ENCODE measurements at regions not wholly inside any gene's neighbourhood (a gene's known extent, or its start where the extent isn't known, plus 50 kb on each side); places are given as distances from the start of the nearest gene placed in this dataset.

DNA sequence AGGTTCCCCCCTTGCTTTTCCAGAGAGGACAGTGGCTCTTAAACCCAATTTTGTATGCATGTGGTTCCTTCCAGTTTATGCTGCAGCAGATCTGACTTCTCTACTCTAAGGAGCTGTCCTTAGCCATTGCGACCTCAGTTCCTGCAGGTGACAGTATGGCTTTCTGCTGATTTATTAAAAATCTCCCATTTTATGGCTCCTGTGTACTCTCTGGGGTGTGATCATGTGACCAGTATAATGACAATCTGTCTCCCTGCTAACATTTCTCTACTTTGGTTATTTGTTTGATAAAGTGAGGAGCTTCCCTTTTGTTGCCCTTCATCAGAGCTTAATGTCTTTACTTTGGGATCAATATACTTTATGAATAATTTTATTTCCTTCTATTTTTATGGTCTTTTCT is 148.7 kb upstream of the VRK2 start:
- DNase-seq (no peak), ATAC-seq (ENCODE audit: low read depth) (no peak)
- TF ChIP-seq, protein P1, sequence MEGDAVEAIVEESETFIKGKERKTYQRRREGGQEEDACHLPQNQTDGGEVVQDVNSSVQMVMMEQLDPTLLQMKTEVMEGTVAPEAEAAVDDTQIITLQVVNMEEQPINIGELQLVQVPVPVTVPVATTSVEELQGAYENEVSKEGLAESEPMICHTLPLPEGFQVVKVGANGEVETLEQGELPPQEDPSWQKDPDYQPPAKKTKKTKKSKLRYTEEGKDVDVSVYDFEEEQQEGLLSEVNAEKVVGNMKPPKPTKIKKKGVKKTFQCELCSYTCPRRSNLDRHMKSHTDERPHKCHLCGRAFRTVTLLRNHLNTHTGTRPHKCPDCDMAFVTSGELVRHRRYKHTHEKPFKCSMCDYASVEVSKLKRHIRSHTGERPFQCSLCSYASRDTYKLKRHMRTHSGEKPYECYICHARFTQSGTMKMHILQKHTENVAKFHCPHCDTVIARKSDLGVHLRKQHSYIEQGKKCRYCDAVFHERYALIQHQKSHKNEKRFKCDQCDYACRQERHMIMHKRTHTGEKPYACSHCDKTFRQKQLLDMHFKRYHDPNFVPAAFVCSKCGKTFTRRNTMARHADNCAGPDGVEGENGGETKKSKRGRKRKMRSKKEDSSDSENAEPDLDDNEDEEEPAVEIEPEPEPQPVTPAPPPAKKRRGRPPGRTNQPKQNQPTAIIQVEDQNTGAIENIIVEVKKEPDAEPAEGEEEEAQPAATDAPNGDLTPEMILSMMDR (IDR thresholded peaks at IDR 0.05): no peak
- Mint-ChIP-seq H3K9me3 (no peaks in the 10 kb centered on the region), H3K36me3 (ENCODE audit: low read depth) (no peaks in the 10 kb centered on the region), H3K27me3 (no peaks in the 10 kb centered on the region), H3K4me3 (no peak overlapping the region), H3K27ac (no peak overlapping the region), H3K4me1 (peaks cover 9% of the 10 kb centered on the region)
- intact Hi-C loops (cut with micrococcal nuclease): no loop called here
- ChIA-PET CTCF (interaction anchor here (0.7 to 1.4 kb wide), 2 partner anchors 8 to 174 kb away, joined by 3 to 5 read pairs; no protein-coding TSS in a partner anchor), POLR2A (no interaction called here)

DNA sequence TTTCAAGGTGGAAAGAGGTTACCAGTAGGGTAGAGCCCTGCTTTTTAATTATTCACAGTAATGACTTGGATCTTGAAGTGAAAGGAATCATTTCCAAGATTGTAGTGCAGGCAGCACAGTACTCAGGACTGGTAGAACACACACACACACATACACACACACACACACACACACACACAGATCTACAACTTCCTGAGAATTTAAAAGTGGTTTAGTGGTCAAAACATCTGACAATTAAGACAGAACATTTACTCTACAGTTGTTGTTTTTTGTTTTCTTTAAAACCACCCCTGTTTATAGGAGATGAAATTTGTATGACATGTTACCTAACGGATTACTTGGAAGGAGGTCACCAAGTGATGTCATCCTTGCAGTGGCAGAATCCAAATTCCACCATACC is 146.7 kb upstream of the VRK2 start:
- H3K27me3 Mint-ChIP-seq: no peaks in the 10 kb centered on the region
- intact Hi-C loops (cut with micrococcal nuclease): loop anchor here (10.0 kb wide), 1 partner anchor 1125 kb away; no protein-coding TSS in a partner anchor
- TF ChIP-seq, protein P1 (IDR thresholded peaks at IDR 0.05): no peak
- no peaks in the 10 kb centered on the region for H3K9me3 Mint-ChIP-seq
- no peak for ATAC-seq (ENCODE audit: low read depth)
- H3K36me3 Mint-ChIP-seq (ENCODE audit: low read depth): no peaks in the 10 kb centered on the region
- POLR2A ChIA-PET: no interaction called here
- H3K4me3 Mint-ChIP-seq: no peak overlapping the region
- DNase-seq: no peak
- H3K4me1 Mint-ChIP-seq: no peaks in the 10 kb centered on the region
- H3K27ac Mint-ChIP-seq: no peak overlapping the region
- CTCF ChIA-PET: no interaction called here

DNA sequence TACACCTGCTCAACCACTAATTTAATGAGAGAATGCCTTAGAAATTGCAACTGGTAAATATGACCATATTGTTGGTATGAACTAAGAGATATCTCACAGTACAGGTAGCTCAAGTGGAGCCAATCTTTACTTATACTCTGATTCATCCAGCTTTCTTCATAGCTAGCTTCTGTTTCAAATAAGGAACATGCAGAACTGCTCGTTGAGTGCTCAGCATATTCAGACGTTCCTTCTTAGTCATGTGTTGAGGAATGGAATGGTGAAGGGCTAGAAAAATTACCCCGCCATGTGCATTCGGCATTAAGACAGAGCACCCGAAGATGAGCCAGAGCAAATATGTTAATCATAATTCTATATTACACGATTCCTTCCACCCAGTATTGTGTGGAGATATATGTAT is 144.0 kb upstream of the VRK2 start:
- no peaks in the 10 kb centered on the region for H3K27me3 Mint-ChIP-seq
- TF ChIP-seq, protein P1 (IDR thresholded peaks at IDR 0.05): no peak
- H3K9me3 Mint-ChIP-seq: peaks cover 4% of the 10 kb centered on the region
- H3K4me1 Mint-ChIP-seq: peaks cover 10% of the 10 kb centered on the region
- ATAC-seq (ENCODE audit: low read depth) (no peak), DNase-seq (no peak)
- ChIA-PET POLR2A (no interaction called here), CTCF (no interaction called here)
- intact Hi-C loops (cut with micrococcal nuclease): loop anchor here (10.0 kb wide), 1 partner anchor 1122 kb away; no protein-coding TSS in a partner anchor
- H3K4me3 Mint-ChIP-seq: no peak overlapping the region
- no peaks in the 10 kb centered on the region for H3K36me3 Mint-ChIP-seq (ENCODE audit: low read depth)
- no peak overlapping the region for H3K27ac Mint-ChIP-seq

DNA sequence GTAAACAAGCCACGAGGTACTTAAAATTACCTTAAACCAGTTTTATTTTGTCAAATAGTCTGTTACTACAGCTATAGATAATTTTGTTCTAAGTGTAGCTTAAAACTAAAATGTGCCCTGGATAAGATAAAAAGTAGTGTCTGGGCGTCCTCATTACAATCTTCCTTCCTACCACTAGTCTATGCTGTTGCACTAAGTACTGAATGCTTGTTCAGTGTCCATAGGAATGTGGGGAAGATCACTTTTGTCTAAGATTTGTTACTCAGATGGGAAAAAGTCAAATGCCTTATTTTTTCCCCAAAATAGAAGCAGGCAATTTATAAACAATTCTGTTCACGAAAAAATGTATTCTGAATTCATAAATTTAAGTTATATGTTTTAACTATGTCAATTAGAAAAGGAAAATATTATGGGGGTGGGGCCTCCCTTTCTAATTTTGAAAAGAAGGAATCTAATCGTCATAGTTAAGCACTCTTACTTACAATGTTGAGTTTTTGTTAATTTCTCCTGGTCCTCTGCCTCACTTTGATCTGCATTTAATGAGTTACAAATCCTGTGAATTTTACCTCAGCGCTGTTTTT is 140.4 kb upstream of the VRK2 start:
- H3K27me3 Mint-ChIP-seq: no peaks in the 10 kb centered on the region
- peak; percentile 58 for ATAC-seq (ENCODE audit: low read depth)
- TF ChIP-seq, protein P1 (IDR thresholded peaks at IDR 0.05): peak; percentile 42
- intact Hi-C loops (cut with micrococcal nuclease): loop anchor here (1.0 to 10.0 kb wide), 12 partner anchors 226 to 1276 kb away; partner anchors contain the start of gene FANCL
- DNase-seq: no peak
- peaks cover 6% of the 10 kb centered on the region for H3K9me3 Mint-ChIP-seq
- ChIA-PET POLR2A (interaction anchor here (1.5 kb wide), 1 partner anchor 140 kb away, joined by 8 read pairs; the partner anchor contains the start of gene VRK2), CTCF (interaction anchor here (0.6 to 1.9 kb wide), 22 partner anchors 9 to 1119 kb away, joined by 3 to 12 read pairs (median 3); partner anchors contain the start of gene VRK2)
- H3K4me1 Mint-ChIP-seq: peaks cover 34% of the 10 kb centered on the region
- no peaks in the 10 kb centered on the region for H3K36me3 Mint-ChIP-seq (ENCODE audit: low read depth)
- H3K27ac Mint-ChIP-seq: peak overlapping the region; percentile 4
- H3K4me3 Mint-ChIP-seq: no peak overlapping the region

DNA sequence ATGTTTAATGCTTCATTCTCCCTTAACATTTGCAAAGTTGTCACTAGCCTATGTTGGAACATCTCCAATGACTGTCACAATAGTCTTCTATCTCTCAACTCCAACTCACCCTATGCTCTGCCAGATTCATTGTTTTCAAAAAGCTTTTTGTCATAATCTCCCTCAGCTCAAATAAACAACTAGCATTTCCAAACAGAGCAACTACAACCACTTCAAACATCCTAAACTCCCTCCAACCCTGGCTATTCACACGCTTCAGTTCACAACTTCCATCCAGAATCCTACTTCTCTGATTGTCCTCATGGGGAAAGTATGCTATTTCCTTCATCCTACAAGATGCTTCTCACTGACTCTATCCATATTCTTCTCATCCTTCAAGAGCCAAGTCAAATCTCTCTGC is 139.2 kb upstream of the VRK2 start:
- no peaks in the 10 kb centered on the region for H3K36me3 Mint-ChIP-seq (ENCODE audit: low read depth)
- TF ChIP-seq, protein P1 (IDR thresholded peaks at IDR 0.05): no peak
- DNase-seq: no peak
- peak overlapping the region; percentile 73 for H3K27ac Mint-ChIP-seq
- ATAC-seq (ENCODE audit: low read depth): no peak
- H3K4me3 Mint-ChIP-seq: no peak overlapping the region
- no peaks in the 10 kb centered on the region for H3K27me3 Mint-ChIP-seq
- H3K4me1 Mint-ChIP-seq: peaks cover 35% of the 10 kb centered on the region
- POLR2A ChIA-PET: interaction anchor here (4.7 kb wide), 1 partner anchor 139 kb away, joined by 57 read pairs; the partner anchor contains the start of gene VRK2
- intact Hi-C loops (cut with micrococcal nuclease): loop anchor here (2.0 to 10.0 kb wide), 7 partner anchors 225 to 1275 kb away; no protein-coding TSS in a partner anchor
- CTCF ChIA-PET: interaction anchor here (0.5 to 2.5 kb wide), 4 partner anchors 139 to 1911 kb away, joined by 3 to 10 read pairs (median 4); partner anchors contain the start of gene VRK2
- peaks cover 6% of the 10 kb centered on the region for H3K9me3 Mint-ChIP-seq

Data from activated B cell treated with CpG ODN at 0.5 μM for 24 hours (primary cell).